OCI-LY1 (cell line): ENCODE measurements at regions not wholly inside any gene's neighbourhood (a gene's known extent, or its start where the extent isn't known, plus 50 kb on each side); places are given as distances from the start of the nearest gene placed in this dataset.

Experiments used
- H2AFZ ChIP-seq: fragments of 200-600 bp; sonication (generic), shearing (Covaris generic); 2 replicates; pipeline ENCODE4 v1.6.0; 2014; ENCODE audit warnings: antibody characterized with exemption, mild to moderate bottlenecking, low read length
- H3F3A ChIP-seq: fragments of 200-600 bp; sonication (generic), shearing (Covaris generic); 2 replicates; pipeline ENCODE4 v1.6.0; 2014; ENCODE audit warnings: mild to moderate bottlenecking, antibody characterized with exemption, low read length, moderate library complexity; ENCODE audit not compliant: insufficient read depth
- H3K27ac ChIP-seq: fragments of 200-600 bp; sonication (generic); 2 replicates; pipeline ENCODE4 v1.5.1; 2014; ENCODE audit warnings: low read length, mixed run types, mild to moderate bottlenecking, low read depth; ENCODE audit not compliant: poor library complexity, severe bottlenecking
- H3K27me3 ChIP-seq: fragments of 200-600 bp; sonication (generic); 2 replicates; pipeline ENCODE4 v1.6.0; 2014; ENCODE audit warnings: antibody characterized with exemption, mild to moderate bottlenecking, low read length, moderate library complexity; ENCODE audit not compliant: insufficient read depth
- H3K36me3 ChIP-seq: fragments of 200-600 bp; sonication (generic); 2 replicates; pipeline ENCODE4 v1.6.1; 2014; ENCODE audit warnings: mild to moderate bottlenecking, antibody characterized with exemption, low read length, moderate library complexity, mixed read lengths; ENCODE audit not compliant: insufficient read depth
- H3K4me1 ChIP-seq: fragments of 200-600 bp; sonication (generic); 2 replicates; pipeline ENCODE4 v1.5.1; 2014; ENCODE audit warnings: mild to moderate bottlenecking, low read length, moderate library complexity; ENCODE audit not compliant: insufficient read depth, severe bottlenecking
- H3K4me2 ChIP-seq: fragments of 200-600 bp; sonication (generic), shearing (Covaris generic); 2 replicates; pipeline ENCODE4 v1.6.1; 2014; ENCODE audit warnings: low read length
- H3K4me3 ChIP-seq: fragments of 200-600 bp; sonication (generic); 2 replicates; pipeline ENCODE4 v1.5.1; 2014; ENCODE audit warnings: low read length, low read depth, mild to moderate bottlenecking, mixed read lengths; ENCODE audit not compliant: poor library complexity, severe bottlenecking
- H3K79me2 ChIP-seq: fragments of 200-600 bp; shearing (Covaris generic); 2 replicates; pipeline ENCODE4 v1.6.1; 2016; ENCODE audit warnings: mixed run types, low read length, mixed read lengths; ENCODE audit not compliant: insufficient read depth
- H3K9ac ChIP-seq: fragments of 200-600 bp; sonication (generic), shearing (Covaris generic); 2 replicates; pipeline ENCODE4 v1.6.1; 2014; ENCODE audit warnings: mild to moderate bottlenecking, low read length, mixed read lengths
- H3K9me2 ChIP-seq: fragments of 200-600 bp; sonication (generic), shearing (Covaris generic); 2 replicates; pipeline ENCODE4 v1.6.1; 2014; ENCODE audit warnings: low read depth, mild to moderate bottlenecking, low read length, mixed read lengths
- H3K9me3 ChIP-seq: fragments of 200-600 bp; shearing (Covaris generic); 2 replicates; pipeline ENCODE4 v1.6.1; 2014; ENCODE audit warnings: low read length, mixed read lengths
- H4K20me1 ChIP-seq: fragments of 200-600 bp; sonication (generic), shearing (Covaris generic); 2 replicates; pipeline ENCODE4 v1.6.0; 2016; ENCODE audit warnings: mild to moderate bottlenecking, low read length; ENCODE audit not compliant: insufficient read depth
- EZH2 ChIP-seq: fragments of 200-600 bp; sonication (generic), shearing (Covaris generic); IDR thresholded peaks from 2 replicates; pipeline ENCODE4 v1.8.0; 2017; ENCODE audit warnings: borderline replicate concordance, mixed run types, mild to moderate bottlenecking, antibody characterized with exemption, low read length, moderate library complexity, mixed read lengths
- TF ChIP-seq, protein P1 (sequence below): fragments of 200-600 bp; sonication (generic), shearing (Covaris generic); IDR thresholded peaks from 2 replicates; pipeline ENCODE4 v1.5.1; 2017; ENCODE audit warnings: mild to moderate bottlenecking, antibody characterized with exemption, low read length, moderate library complexity, mixed read lengths

DNA sequence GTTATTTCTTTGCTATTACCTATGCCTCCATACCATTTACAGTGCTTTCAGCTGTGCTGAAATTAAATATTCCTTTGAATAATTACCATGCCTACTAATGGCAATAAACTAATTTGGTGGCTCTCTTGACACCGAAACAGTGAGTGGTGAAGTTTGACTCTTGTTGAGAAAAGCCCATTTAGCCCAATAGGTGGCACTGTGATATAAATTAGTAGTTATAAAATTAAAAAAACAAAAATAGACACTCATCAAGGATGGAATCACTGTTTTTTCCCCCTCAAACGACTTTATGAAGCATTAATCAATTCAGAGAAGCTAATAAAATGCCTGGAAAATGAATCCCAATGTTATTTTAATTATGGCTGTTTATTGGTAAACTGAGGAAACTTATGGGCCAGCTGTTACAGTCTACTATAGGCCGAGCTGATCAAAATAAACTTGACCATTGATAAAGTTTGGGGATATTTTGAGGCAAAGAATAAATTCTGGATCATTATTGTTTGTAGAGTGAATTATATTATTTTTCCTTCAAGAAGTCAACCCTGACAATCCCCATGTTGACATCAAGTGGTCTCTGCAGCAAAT, 339.6 kb downstream of the TRIB2 start:
- Histone ChIP-seq H3K4me2 (no peak overlapping the region), H3K9me3 (no peaks in the 10 kb centered on the region), H3K4me1 (no peaks in the 10 kb centered on the region), H3K9ac (no peak overlapping the region), H3K27ac (no peak overlapping the region), H2AFZ (no peak overlapping the region), H3K79me2 (no peaks in the 10 kb centered on the region), H3K36me3 (no peaks in the 10 kb centered on the region), H3K27me3 (no peaks in the 10 kb centered on the region), H3K4me3 (no peak overlapping the region), H3K9me2 (no peaks in the 10 kb centered on the region), H4K20me1 (no peaks in the 10 kb centered on the region), H3F3A (no peaks in the 10 kb centered on the region)
- TF ChIP-seq EZH2: no peak
- TF ChIP-seq, protein P1, sequence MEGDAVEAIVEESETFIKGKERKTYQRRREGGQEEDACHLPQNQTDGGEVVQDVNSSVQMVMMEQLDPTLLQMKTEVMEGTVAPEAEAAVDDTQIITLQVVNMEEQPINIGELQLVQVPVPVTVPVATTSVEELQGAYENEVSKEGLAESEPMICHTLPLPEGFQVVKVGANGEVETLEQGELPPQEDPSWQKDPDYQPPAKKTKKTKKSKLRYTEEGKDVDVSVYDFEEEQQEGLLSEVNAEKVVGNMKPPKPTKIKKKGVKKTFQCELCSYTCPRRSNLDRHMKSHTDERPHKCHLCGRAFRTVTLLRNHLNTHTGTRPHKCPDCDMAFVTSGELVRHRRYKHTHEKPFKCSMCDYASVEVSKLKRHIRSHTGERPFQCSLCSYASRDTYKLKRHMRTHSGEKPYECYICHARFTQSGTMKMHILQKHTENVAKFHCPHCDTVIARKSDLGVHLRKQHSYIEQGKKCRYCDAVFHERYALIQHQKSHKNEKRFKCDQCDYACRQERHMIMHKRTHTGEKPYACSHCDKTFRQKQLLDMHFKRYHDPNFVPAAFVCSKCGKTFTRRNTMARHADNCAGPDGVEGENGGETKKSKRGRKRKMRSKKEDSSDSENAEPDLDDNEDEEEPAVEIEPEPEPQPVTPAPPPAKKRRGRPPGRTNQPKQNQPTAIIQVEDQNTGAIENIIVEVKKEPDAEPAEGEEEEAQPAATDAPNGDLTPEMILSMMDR: peak; percentile 53

DNA sequence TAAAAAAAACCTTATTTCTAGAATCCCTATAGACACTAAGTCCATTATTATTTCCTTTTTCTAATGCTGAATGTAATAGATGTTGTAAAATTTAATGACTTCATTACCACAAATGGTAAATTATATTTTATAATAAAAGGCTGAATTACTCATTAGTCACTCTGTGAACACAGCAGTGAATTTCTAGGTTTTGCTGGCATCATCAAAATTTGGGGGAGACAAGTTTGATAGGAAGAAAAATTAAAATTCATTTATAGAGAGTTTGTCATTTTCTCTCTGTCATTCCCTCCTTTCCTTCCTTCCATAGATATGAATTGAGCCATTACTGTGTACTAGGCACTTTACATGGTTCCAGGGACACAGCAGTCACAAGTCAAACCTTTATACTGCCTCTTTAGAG, 340.9 kb downstream of the TRIB2 start:
- H3K4me1 ChIP-seq: no peaks in the 10 kb centered on the region
- no peaks in the 10 kb centered on the region for H3K9me3 ChIP-seq
- H2AFZ ChIP-seq: no peak overlapping the region
- no peaks in the 10 kb centered on the region for H4K20me1 ChIP-seq
- H3K79me2 ChIP-seq: no peaks in the 10 kb centered on the region
- TF ChIP-seq EZH2: no peak
- TF ChIP-seq, protein P1: no peak
- H3K27ac ChIP-seq: no peak overlapping the region
- H3K4me3 ChIP-seq: no peak overlapping the region
- H3K9ac ChIP-seq: no peak overlapping the region
- no peaks in the 10 kb centered on the region for H3K27me3 ChIP-seq
- H3K4me2 ChIP-seq: no peak overlapping the region
- H3F3A ChIP-seq: no peaks in the 10 kb centered on the region
- H3K36me3 ChIP-seq: no peaks in the 10 kb centered on the region
- no peaks in the 10 kb centered on the region for H3K9me2 ChIP-seq

DNA sequence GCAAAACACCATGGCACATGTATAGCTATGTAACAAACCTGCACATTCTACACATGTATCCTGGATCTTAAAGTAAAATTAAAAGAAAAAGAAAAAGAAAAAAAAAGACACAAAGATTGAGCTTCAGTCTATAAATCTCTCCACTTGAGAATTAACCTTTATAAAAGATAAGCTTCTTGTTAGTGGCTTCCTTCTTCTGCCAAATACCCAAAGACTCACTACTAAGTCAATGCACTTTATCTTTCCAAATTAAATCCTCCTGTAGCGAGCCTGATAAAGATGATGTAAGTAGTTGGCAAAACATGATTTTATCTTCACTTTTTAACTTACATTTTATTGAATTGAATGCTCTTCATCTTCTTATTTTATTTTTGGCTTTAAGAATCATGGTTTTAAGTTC, 349.9 kb downstream of the TRIB2 start:
- Histone ChIP-seq H2AFZ (no peak overlapping the region), H3K79me2 (no peaks in the 10 kb centered on the region), H3K27ac (no peak overlapping the region), H3F3A (no peaks in the 10 kb centered on the region), H3K4me3 (no peak overlapping the region), H3K4me2 (no peak overlapping the region), H3K9ac (no peak overlapping the region), H3K27me3 (no peaks in the 10 kb centered on the region), H3K36me3 (no peaks in the 10 kb centered on the region), H3K9me3 (no peaks in the 10 kb centered on the region), H3K4me1 (no peaks in the 10 kb centered on the region), H3K9me2 (no peaks in the 10 kb centered on the region), H4K20me1 (no peaks in the 10 kb centered on the region)
- TF ChIP-seq, protein P1: no peak
- no peak for TF ChIP-seq EZH2
